ENCODE measurements at regions not wholly inside any gene's neighbourhood (a gene's known extent, or its start where the extent isn't known, plus 50 kb on each side); places are given as distances from the start of the nearest gene placed in this dataset.

- intact Hi-C loops (cut with DNase I), result no loop called here
- ATAC-seq (no peak), DNase-seq (no peak)
- TF ChIP-seq, protein P1, sequence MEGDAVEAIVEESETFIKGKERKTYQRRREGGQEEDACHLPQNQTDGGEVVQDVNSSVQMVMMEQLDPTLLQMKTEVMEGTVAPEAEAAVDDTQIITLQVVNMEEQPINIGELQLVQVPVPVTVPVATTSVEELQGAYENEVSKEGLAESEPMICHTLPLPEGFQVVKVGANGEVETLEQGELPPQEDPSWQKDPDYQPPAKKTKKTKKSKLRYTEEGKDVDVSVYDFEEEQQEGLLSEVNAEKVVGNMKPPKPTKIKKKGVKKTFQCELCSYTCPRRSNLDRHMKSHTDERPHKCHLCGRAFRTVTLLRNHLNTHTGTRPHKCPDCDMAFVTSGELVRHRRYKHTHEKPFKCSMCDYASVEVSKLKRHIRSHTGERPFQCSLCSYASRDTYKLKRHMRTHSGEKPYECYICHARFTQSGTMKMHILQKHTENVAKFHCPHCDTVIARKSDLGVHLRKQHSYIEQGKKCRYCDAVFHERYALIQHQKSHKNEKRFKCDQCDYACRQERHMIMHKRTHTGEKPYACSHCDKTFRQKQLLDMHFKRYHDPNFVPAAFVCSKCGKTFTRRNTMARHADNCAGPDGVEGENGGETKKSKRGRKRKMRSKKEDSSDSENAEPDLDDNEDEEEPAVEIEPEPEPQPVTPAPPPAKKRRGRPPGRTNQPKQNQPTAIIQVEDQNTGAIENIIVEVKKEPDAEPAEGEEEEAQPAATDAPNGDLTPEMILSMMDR (IDR thresholded peaks at IDR 0.05), result no peak
- H3K9me3 ChIP-seq, result peaks cover 0 to under 1% (median 0%) of the 10 kb centered on the region in 11 donors
- H3K27me3 ChIP-seq, result no peaks in the 10 kb centered on the region
- H3K27ac ChIP-seq, result no peak overlapping the region
- H3K4me3 ChIP-seq, result no peak overlapping the region
- no peaks in the 10 kb centered on the region for H3K36me3 ChIP-seq
- 24 to 49% methylated on average over 1 of the region's 1 CpG for WGBS, 2 donors
- no peaks in the 10 kb centered on the region for H3K4me1 ChIP-seq
Observed at GRCh38 chr1:239011382-239011781, 375.0 kb upstream of the CHRM3 start.

GRCh38 chr1:239008568-239008967 is 377.8 kb upstream of the CHRM3 start:
- no peaks in the 10 kb centered on the region for H3K9me3 ChIP-seq
- DNase-seq, result no peak

GRCh38 chr1:239006276-239006675 is 380.1 kb upstream of the CHRM3 start:
- ATAC-seq (no peak), DNase-seq (no peak)
- H3K4me3 ChIP-seq, result no peak overlapping the region
- no peak overlapping the region for H3K27ac ChIP-seq
- TF ChIP-seq, protein P1 (IDR thresholded peaks at IDR 0.05), result no peak
- no peaks in the 10 kb centered on the region for H3K9me3 ChIP-seq
- no peaks in the 10 kb centered on the region for H3K27me3 ChIP-seq
- H3K36me3 ChIP-seq, result no peaks in the 10 kb centered on the region
- 35 to 38% methylated on average over 4 of the region's 4 CpGs for WGBS, 2 donors
- intact Hi-C loops (cut with DNase I), result no loop called here
- no peaks in the 10 kb centered on the region for H3K4me1 ChIP-seq

More at GRCh38 chr1:239008568-239008967, 377.8 kb upstream of the CHRM3 start:
- H3K27me3 ChIP-seq, result no peaks in the 10 kb centered on the region
- intact Hi-C loops (cut with DNase I), result no loop called here
- TF ChIP-seq, protein P1 (IDR thresholded peaks at IDR 0.05), result peak in 1 of 9 donors; percentile 8
- no peaks in the 10 kb centered on the region for H3K36me3 ChIP-seq
- no peak overlapping the region for H3K4me3 ChIP-seq
- ATAC-seq, result no peak
- H3K4me1 ChIP-seq, result no peaks in the 10 kb centered on the region
- H3K27ac ChIP-seq, result no peak overlapping the region

DNA sequence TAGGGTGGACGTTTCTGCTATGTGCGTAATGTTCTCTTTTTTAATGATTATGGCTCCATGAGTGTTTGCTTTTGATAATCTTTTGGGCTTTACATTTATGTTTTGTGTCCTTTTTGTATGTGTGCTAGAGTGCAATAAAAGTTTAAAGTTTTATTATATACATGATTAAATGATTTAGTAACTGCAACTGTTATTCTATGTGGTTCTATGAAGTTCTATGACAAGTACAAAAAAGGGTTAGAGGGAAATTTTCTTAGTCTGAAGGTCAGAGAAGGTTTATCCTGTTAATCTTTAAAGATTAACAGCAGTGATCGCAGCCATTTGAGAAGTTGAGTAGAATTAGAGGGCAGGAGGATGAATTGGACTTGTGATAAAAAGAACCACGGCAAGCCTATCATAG is 386.4 kb upstream of the CHRM3 start:
- 82 to 83% methylated on average over 4 of the region's 4 CpGs for WGBS, 2 donors
- Histone ChIP-seq H3K4me3 (no peak overlapping the region), H3K9me3 (no peaks in the 10 kb centered on the region), H3K27ac (no peak overlapping the region), H3K27me3 (no peaks in the 10 kb centered on the region), H3K4me1 (no peaks in the 10 kb centered on the region), H3K36me3 (no peaks in the 10 kb centered on the region)
- ATAC-seq (no peak), DNase-seq (no peak)
- TF ChIP-seq, protein P1 (IDR thresholded peaks at IDR 0.05), result no peak
- intact Hi-C loops (cut with DNase I), result loop anchor here in 1 of 10 donors (2.0 kb wide), 1 partner anchor 21 kb away; no protein-coding TSS in a partner anchor

Measured in heart right ventricle (tissue), 16 donors.